ENCODE measurements at regions not wholly inside any gene's neighbourhood (a gene's known extent, or its start where the extent isn't known, plus 50 kb on each side); places are given as distances from the start of the nearest gene placed in this dataset.
"Not testable (repeated sequence)": the region's sequence is repeated elsewhere in the genome, so short reads cannot be mapped to it uniquely, and the experiment has no call there.

- DNase-seq = no peak
These were observed 450.6 kb upstream of the B3GAT1 start for GRCh38 chr11:134862587-134863195.

- no peak for DNase-seq
These were observed 450.1 kb upstream of the B3GAT1 start for GRCh38 chr11:134862105-134862502.

- DNase-seq = no peak
These were observed 449.6 kb upstream of the B3GAT1 start for GRCh38 chr11:134861490-134862104.

GRCh38 chr11:134858783-134859480 is 446.9 kb upstream of the B3GAT1 start:
- no peak for DNase-seq

GRCh38 chr11:134857035-134857434 is 445.0 kb upstream of the B3GAT1 start:
- no peak for DNase-seq

GRCh38 chr11:134856056-134856971 is 444.3 kb upstream of the B3GAT1 start:
- DNase-seq = no peak

- no peak for DNase-seq
These were observed 442.2 kb upstream of the B3GAT1 start for GRCh38 chr11:134853992-134854991.

- DNase-seq = not testable (repeated sequence)
These were observed 439.6 kb upstream of the B3GAT1 start for GRCh38 chr11:134851503-134852224.

GRCh38 chr11:134850566-134850965 is 438.5 kb upstream of the B3GAT1 start:
- DNase-seq = no peak

- no peak for DNase-seq
These were observed 437.8 kb upstream of the B3GAT1 start for GRCh38 chr11:134849833-134850232.

GRCh38 chr11:134847083-134847715 is 435.2 kb upstream of the B3GAT1 start:
- DNase-seq = no peak

- no peak for DNase-seq
These were observed 434.5 kb upstream of the B3GAT1 start for GRCh38 chr11:134846328-134847082.

- DNase-seq = no peak
These were observed 433.7 kb upstream of the B3GAT1 start for GRCh38 chr11:134845474-134846327.

GRCh38 chr11:134844838-134845237 is 432.8 kb upstream of the B3GAT1 start:
- DNase-seq = no peak

- no peak for DNase-seq
These were observed 431.7 kb upstream of the B3GAT1 start for GRCh38 chr11:134843735-134844134.

- DNase-seq = no peak
These were observed 431.0 kb upstream of the B3GAT1 start for GRCh38 chr11:134843020-134843419.

GRCh38 chr11:134841972-134842371 is 429.9 kb upstream of the B3GAT1 start:
- DNase-seq = no peak

GRCh38 chr11:134841411-134841810 is 429.4 kb upstream of the B3GAT1 start:
- DNase-seq = no peak

- DNase-seq = no peak
These were observed 428.9 kb upstream of the B3GAT1 start for GRCh38 chr11:134840945-134841344.
